GM23338 (cell line): ENCODE measurements at regions not wholly inside any gene's neighbourhood (a gene's known extent, or its start where the extent isn't known, plus 50 kb on each side); places are given as distances from the start of the nearest gene placed in this dataset.

Source experiments
- ATAC-seq: fragments of 200-7000 bp; cut with Tn5 transposase; 3 replicates; pipeline ENCODE4 v1.9.1; 2020
- DNase-seq: peaks from one replicate; pipeline ENCODE4 v3.0.0-alpha.2; 2015; ENCODE audit warnings: low spot score
- H2AFZ ChIP-seq: fragments of 200-600 bp; sonication (generic); 2 replicates; pipeline ENCODE4 v1.8.0; 2016; ENCODE audit warnings: antibody characterized with exemption, mild to moderate bottlenecking, moderate library complexity
- H3F3A ChIP-seq: fragments of 200-600 bp; sonication (generic); replicated peaks from 2 replicates; pipeline ENCODE4 v1.8.0; 2017; ENCODE audit warnings: antibody characterized with exemption, mixed run types, low read depth
- H3K27ac ChIP-seq: fragments of 200-600 bp; sonication (generic); 2 replicates; pipeline ENCODE4 v1.6.1; 2016; ENCODE audit warnings: low read depth
- H3K27me3 ChIP-seq: fragments of 200-600 bp; sonication (generic); 2 replicates; pipeline ENCODE4 v1.8.0; 2016; ENCODE audit warnings: mild to moderate bottlenecking, mixed run types, moderate library complexity; ENCODE audit not compliant: insufficient read depth
- H3K36me3 ChIP-seq: fragments of 200-600 bp; sonication (generic); 2 replicates; pipeline ENCODE4 v1.8.0; 2016; ENCODE audit warnings: mild to moderate bottlenecking; ENCODE audit not compliant: insufficient read depth
- H3K4me1 ChIP-seq: fragments of 200-600 bp; sonication (generic); 2 replicates; pipeline ENCODE4 v1.8.0; 2016; ENCODE audit warnings: mild to moderate bottlenecking, moderate library complexity; ENCODE audit not compliant: insufficient read depth
- H3K4me2 ChIP-seq: fragments of 200-600 bp; sonication (generic); 2 replicates; pipeline ENCODE4 v1.7.1; 2017; ENCODE audit warnings: mixed run types
- H3K4me3 ChIP-seq: fragments of 200-600 bp; sonication (generic); 2 replicates; pipeline ENCODE4 v1.6.1; 2016; ENCODE audit warnings: mixed run types
- H3K79me2 ChIP-seq: fragments of 200-600 bp; sonication (generic); replicated peaks from 2 replicates; pipeline ENCODE4 v1.8.0; 2017; ENCODE audit warnings: mild to moderate bottlenecking; ENCODE audit not compliant: insufficient read depth
- H3K9me2 ChIP-seq: fragments of 200-600 bp; sonication (generic); 2 replicates; pipeline ENCODE4 v1.8.0; 2017; ENCODE audit not compliant: insufficient read depth
- H4K20me1 ChIP-seq: fragments of 200-600 bp; sonication (generic); replicated peaks from 2 replicates; pipeline ENCODE4 v1.8.0; 2017; ENCODE audit warnings: mild to moderate bottlenecking; ENCODE audit not compliant: insufficient read depth
- H3K27ac Mint-ChIP-seq: 2 replicates; pipeline ENCODE4 v1.8.0; 2020; ENCODE audit warnings: inconsistent platforms, mild to moderate bottlenecking, moderate library complexity, mixed read lengths
- H3K27me3 Mint-ChIP-seq: 3 replicates; pipeline ENCODE4 v1.8.0; 2022; ENCODE audit warnings: low read depth, mild to moderate bottlenecking, moderate library complexity, mixed read lengths, inconsistent platforms; ENCODE audit not compliant: insufficient read depth, poor library complexity
- H3K36me3 Mint-ChIP-seq: 3 replicates; pipeline ENCODE4 v1.8.0; 2021; ENCODE audit warnings: low read depth, mild to moderate bottlenecking, inconsistent platforms, moderate library complexity, mixed read lengths
- H3K4me1 Mint-ChIP-seq: 3 replicates; pipeline ENCODE4 v1.8.0; 2020; ENCODE audit warnings: mild to moderate bottlenecking, inconsistent platforms, mixed read lengths
- H3K4me3 Mint-ChIP-seq: 3 replicates; pipeline ENCODE4 v1.8.0; 2021; ENCODE audit warnings: moderate library complexity, mild to moderate bottlenecking, inconsistent platforms, mixed read lengths
- H3K9me3 Mint-ChIP-seq: 3 replicates; pipeline ENCODE4 v1.8.0; 2020; ENCODE audit warnings: moderate library complexity, mild to moderate bottlenecking, inconsistent platforms, mixed read lengths
- TF ChIP-seq, protein P1 (sequence below): fragments of 250-450 bp; sonication (Bioruptor Pico); IDR thresholded peaks from 2 replicates; pipeline ENCODE4 v1.5.0; 2020; ENCODE audit warnings: mild to moderate bottlenecking, moderate library complexity
- TF ChIP-seq, protein P2 (sequence below), 2 experiments: fragments of 200-600 bp in 1 of 2; sonication (generic) in 1 of 2; conservative IDR thresholded peaks; 2 replicates each; pipeline versions ENCODE4 v1.5.1 to v1.6.1; 2016 to 2017; ENCODE audit warnings: antibody characterized with exemption in 2 of 2, low read depth in 2 of 2, mild to moderate bottlenecking in 2 of 2, moderate library complexity in 1 of 2

DNA sequence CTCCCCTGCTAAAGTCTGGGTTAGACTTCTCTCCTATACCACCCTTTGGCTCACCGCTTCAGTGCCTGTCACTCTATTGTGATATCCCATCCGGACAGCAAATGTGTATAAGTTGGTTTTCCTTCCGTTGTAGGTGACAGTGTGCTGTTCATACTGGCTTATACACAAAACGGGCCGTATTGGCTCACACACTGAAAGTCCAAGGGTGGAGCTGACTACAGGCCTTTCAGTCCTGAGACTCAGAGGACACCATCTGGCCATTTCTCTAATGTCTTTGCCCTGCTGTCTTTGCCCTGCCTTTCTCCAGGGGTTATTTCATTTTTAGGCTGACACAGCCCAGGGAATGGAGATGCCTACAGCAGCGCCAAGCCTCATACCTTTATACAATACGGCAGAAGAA lies 90.7 kb downstream of the URB2 start:
- H2AFZ ChIP-seq = peak overlapping the region; percentile 45; the same call in 1 of the 2 replicates

More for the DNA sequence above, 90.7 kb downstream of the URB2 start:
- H3F3A ChIP-seq = 0 out of 2 replicates have a peak, but pooled peaks cover 3% of the 10 kb centered on the region
- H3K27ac ChIP-seq = no peak overlapping the region
- no peaks in the 10 kb centered on the region for H3K79me2 ChIP-seq
- peaks cover 12% of the 10 kb centered on the region for H3K4me1 ChIP-seq
- no peaks in the 10 kb centered on the region for H3K27me3 ChIP-seq
- ATAC-seq (peak; percentile 13; the same call in 1 of the 3 replicates), DNase-seq (no peak)
- Mint-ChIP-seq H3K4me3 (no peak overlapping the region), H3K27me3 (peaks cover 3% of the 10 kb centered on the region), H3K27ac (no peak overlapping the region), H3K9me3 (peaks cover 14% of the 10 kb centered on the region), H3K4me1 (peaks cover 25% of the 10 kb centered on the region), H3K36me3 (peaks cover 16% of the 10 kb centered on the region; the same call in 2 of the 3 replicates)
- no peaks in the 10 kb centered on the region for H3K36me3 ChIP-seq
- no peaks in the 10 kb centered on the region; the same call in 1 of the 2 replicates for H3K9me2 ChIP-seq
- H4K20me1 ChIP-seq = no peaks in the 10 kb centered on the region
- TF ChIP-seq, protein P1, sequence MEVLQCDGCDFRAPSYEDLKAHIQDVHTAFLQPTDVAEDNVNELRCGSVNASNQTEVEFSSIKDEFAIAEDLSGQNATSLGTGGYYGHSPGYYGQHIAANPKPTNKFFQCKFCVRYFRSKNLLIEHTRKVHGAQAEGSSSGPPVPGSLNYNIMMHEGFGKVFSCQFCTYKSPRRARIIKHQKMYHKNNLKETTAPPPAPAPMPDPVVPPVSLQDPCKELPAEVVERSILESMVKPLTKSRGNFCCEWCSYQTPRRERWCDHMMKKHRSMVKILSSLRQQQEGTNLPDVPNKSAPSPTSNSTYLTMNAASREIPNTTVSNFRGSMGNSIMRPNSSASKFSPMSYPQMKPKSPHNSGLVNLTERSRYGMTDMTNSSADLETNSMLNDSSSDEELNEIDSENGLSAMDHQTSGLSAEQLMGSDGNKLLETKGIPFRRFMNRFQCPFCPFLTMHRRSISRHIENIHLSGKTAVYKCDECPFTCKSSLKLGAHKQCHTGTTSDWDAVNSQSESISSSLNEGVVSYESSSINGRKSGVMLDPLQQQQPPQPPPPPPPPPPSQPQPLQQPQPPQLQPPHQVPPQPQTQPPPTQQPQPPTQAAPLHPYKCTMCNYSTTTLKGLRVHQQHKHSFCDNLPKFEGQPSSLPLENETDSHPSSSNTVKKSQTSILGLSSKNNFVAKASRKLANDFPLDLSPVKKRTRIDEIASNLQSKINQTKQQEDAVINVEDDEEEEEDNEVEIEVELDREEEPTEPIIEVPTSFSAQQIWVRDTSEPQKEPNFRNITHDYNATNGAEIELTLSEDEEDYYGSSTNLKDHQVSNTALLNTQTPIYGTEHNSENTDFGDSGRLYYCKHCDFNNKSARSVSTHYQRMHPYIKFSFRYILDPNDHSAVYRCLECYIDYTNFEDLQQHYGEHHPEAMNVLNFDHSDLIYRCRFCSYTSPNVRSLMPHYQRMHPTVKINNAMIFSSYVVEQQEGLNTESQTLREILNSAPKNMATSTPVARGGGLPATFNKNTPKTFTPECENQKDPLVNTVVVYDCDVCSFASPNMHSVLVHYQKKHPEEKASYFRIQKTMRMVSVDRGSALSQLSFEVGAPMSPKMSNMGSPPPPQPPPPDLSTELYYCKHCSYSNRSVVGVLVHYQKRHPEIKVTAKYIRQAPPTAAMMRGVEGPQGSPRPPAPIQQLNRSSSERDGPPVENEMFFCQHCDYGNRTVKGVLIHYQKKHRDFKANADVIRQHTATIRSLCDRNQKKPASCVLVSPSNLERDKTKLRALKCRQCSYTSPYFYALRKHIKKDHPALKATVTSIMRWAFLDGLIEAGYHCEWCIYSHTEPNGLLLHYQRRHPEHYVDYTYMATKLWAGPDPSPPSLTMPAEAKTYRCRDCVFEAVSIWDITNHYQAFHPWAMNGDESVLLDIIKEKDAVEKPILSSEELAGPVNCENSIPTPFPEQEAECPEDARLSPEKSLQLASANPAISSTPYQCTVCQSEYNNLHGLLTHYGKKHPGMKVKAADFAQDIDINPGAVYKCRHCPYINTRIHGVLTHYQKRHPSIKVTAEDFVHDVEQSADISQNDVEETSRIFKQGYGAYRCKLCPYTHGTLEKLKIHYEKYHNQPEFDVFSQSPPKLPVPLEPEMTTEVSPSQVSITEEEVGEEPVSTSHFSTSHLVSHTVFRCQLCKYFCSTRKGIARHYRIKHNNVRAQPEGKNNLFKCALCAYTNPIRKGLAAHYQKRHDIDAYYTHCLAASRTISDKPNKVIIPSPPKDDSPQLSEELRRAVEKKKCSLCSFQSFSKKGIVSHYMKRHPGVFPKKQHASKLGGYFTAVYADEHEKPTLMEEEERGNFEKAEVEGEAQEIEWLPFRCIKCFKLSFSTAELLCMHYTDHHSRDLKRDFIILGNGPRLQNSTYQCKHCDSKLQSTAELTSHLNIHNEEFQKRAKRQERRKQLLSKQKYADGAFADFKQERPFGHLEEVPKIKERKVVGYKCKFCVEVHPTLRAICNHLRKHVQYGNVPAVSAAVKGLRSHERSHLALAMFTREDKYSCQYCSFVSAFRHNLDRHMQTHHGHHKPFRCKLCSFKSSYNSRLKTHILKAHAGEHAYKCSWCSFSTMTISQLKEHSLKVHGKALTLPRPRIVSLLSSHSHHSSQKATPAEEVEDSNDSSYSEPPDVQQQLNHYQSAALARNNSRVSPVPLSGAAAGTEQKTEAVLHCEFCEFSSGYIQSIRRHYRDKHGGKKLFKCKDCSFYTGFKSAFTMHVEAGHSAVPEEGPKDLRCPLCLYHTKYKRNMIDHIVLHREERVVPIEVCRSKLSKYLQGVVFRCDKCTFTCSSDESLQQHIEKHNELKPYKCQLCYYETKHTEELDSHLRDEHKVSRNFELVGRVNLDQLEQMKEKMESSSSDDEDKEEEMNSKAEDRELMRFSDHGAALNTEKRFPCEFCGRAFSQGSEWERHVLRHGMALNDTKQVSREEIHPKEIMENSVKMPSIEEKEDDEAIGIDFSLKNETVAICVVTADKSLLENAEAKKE (CRISPR knock-in tag) = no peak
- TF ChIP-seq, protein P2, sequence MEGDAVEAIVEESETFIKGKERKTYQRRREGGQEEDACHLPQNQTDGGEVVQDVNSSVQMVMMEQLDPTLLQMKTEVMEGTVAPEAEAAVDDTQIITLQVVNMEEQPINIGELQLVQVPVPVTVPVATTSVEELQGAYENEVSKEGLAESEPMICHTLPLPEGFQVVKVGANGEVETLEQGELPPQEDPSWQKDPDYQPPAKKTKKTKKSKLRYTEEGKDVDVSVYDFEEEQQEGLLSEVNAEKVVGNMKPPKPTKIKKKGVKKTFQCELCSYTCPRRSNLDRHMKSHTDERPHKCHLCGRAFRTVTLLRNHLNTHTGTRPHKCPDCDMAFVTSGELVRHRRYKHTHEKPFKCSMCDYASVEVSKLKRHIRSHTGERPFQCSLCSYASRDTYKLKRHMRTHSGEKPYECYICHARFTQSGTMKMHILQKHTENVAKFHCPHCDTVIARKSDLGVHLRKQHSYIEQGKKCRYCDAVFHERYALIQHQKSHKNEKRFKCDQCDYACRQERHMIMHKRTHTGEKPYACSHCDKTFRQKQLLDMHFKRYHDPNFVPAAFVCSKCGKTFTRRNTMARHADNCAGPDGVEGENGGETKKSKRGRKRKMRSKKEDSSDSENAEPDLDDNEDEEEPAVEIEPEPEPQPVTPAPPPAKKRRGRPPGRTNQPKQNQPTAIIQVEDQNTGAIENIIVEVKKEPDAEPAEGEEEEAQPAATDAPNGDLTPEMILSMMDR (conservative IDR thresholded peaks at IDR 0.05; ENCODE audit: low read depth in 2 of 2) = 0 out of 4 replicates have a peak, but pooled peaks of 1 of the 2 experiments have one; percentile 10
- no peak overlapping the region for H3K4me3 ChIP-seq
- H3K4me2 ChIP-seq = no peak overlapping the region
